Mesenchymal stem cell (in vitro differentiated cells and primary cell): ENCODE measurements at regions not wholly inside any gene's neighbourhood (a gene's known extent, or its start where the extent isn't known, plus 50 kb on each side); places are given as distances from the start of the nearest gene placed in this dataset.

Experiments used
- DNase-seq: peaks from one replicate; pipeline ENCODE4 v3.0.0-alpha.2; 2013
- H2AFZ ChIP-seq: one replicate; pipeline ENCODE4 v1.6.1; 2013; ENCODE audit warnings: low read depth, mild to moderate bottlenecking, control low read depth, inconsistent platforms, low read length, moderate library complexity
- H2AK5ac ChIP-seq: 2 replicates; pipeline ENCODE4 v1.6.1; 2013; ENCODE audit warnings: low read length, moderate library complexity, mild to moderate bottlenecking, inconsistent platforms; ENCODE audit not compliant: severe bottlenecking
- H2BK120ac ChIP-seq: one replicate; pipeline ENCODE4 v1.6.1; 2013; ENCODE audit warnings: low read depth, mild to moderate bottlenecking, inconsistent platforms, low read length, moderate library complexity
- H2BK12ac ChIP-seq, 2 experiments: one replicate each; pipeline ENCODE4 v1.6.1; 2013; ENCODE audit warnings: inconsistent platforms in 2 of 2, low read length in 2 of 2, mild to moderate bottlenecking in 2 of 2, moderate library complexity in 2 of 2, control low read depth in 1 of 2
- H2BK15ac ChIP-seq: one replicate; pipeline ENCODE4 v1.6.1; 2013; ENCODE audit warnings: mild to moderate bottlenecking, low read depth, inconsistent platforms; ENCODE audit not compliant: poor library complexity, severe bottlenecking
- H2BK5ac ChIP-seq: 2 replicates; pipeline ENCODE4 v1.6.1; 2013; ENCODE audit warnings: low read depth, mild to moderate bottlenecking, low read length, control low read depth, inconsistent platforms; ENCODE audit not compliant: poor library complexity, severe bottlenecking
- H3K14ac ChIP-seq, 2 experiments: one replicate each; pipeline ENCODE4 v1.6.1; 2013; ENCODE audit warnings: inconsistent platforms in 2 of 2, low read length in 2 of 2, control low read depth in 1 of 2, mild to moderate bottlenecking in 1 of 2, moderate library complexity in 1 of 2
- H3K18ac ChIP-seq, 2 experiments: one replicate each; pipeline ENCODE4 v1.6.1; 2013; ENCODE audit warnings: inconsistent platforms in 2 of 2, low read length in 2 of 2, control low read depth in 1 of 2, low read depth in 1 of 2, mild to moderate bottlenecking in 1 of 2
- H3K23ac ChIP-seq, 2 experiments: one replicate each; pipeline ENCODE4 v1.6.1; 2013; ENCODE audit warnings: inconsistent platforms in 2 of 2, low read length in 2 of 2, mild to moderate bottlenecking in 2 of 2, moderate library complexity in 2 of 2, control low read depth in 1 of 2
- H3K27ac ChIP-seq: 2 replicates; pipeline ENCODE4 v1.5.1; 2013; ENCODE audit warnings: mild to moderate bottlenecking, moderate library complexity, low read length, control low read depth, inconsistent platforms; ENCODE audit not compliant: poor library complexity, severe bottlenecking
- H3K27me3 ChIP-seq, 2 experiments: 2 replicates each; pipeline versions ENCODE4 v1.6.1 to v1.7.0; 2013; ENCODE audit warnings: low read length in 2 of 2, mild to moderate bottlenecking in 2 of 2, moderate library complexity in 2 of 2, control low read depth in 1 of 2, inconsistent platforms in 1 of 2; ENCODE audit not compliant: control insufficient read depth in 1 of 2, insufficient read depth in 1 of 2
- H3K36me3 ChIP-seq, 2 experiments: 2 replicates each; pipeline versions ENCODE4 v1.6.1 to v1.7.0; 2013; ENCODE audit warnings: low read length in 2 of 2, control low read depth in 1 of 2, inconsistent platforms in 1 of 2, low read depth in 1 of 2, mild to moderate bottlenecking in 1 of 2; ENCODE audit not compliant: insufficient read depth in 2 of 2, control insufficient read depth in 1 of 2
- H3K4ac ChIP-seq, 2 experiments: one replicate each; pipeline ENCODE4 v1.6.1; 2013; ENCODE audit warnings: inconsistent platforms in 2 of 2, low read length in 2 of 2, mild to moderate bottlenecking in 2 of 2, moderate library complexity in 2 of 2, control low read depth in 1 of 2, low read depth in 1 of 2
- H3K4me1 ChIP-seq: 2 replicates; pipeline ENCODE4 v1.6.1; 2013; ENCODE audit warnings: low read depth, low read length, control low read depth; ENCODE audit not compliant: control insufficient read depth, insufficient read depth
- H3K4me2 ChIP-seq: 2 replicates; pipeline ENCODE4 v1.6.1; 2013; ENCODE audit warnings: low read length, mild to moderate bottlenecking, inconsistent platforms; ENCODE audit not compliant: poor library complexity, severe bottlenecking
- H3K4me3 ChIP-seq, 2 experiments: 2 replicates each; pipeline versions ENCODE4 v1.5.1 to v1.7.0; 2013; ENCODE audit warnings: low read length in 2 of 2, mild to moderate bottlenecking in 2 of 2, control low read depth in 1 of 2, low read depth in 1 of 2; ENCODE audit not compliant: insufficient read depth in 1 of 2
- H3K79me1 ChIP-seq: replicated peaks from 2 replicates; pipeline ENCODE4 v1.6.1; 2013; ENCODE audit warnings: mild to moderate bottlenecking, control low read depth, low read length, inconsistent platforms; ENCODE audit not compliant: poor library complexity, severe bottlenecking
- H3K9ac ChIP-seq: 2 replicates; pipeline ENCODE4 v1.7.0; 2013; ENCODE audit warnings: mild to moderate bottlenecking, low read length, moderate library complexity
- H3K9me3 ChIP-seq: 2 replicates; pipeline ENCODE4 v1.7.0; 2013; ENCODE audit warnings: mild to moderate bottlenecking, low read length; ENCODE audit not compliant: control insufficient read depth
- H4K8ac ChIP-seq: one replicate; pipeline ENCODE4 v1.6.1; 2013; ENCODE audit warnings: inconsistent platforms, mild to moderate bottlenecking, low read length, moderate library complexity
- H4K91ac ChIP-seq: one replicate; pipeline ENCODE4 v1.6.1; 2013; ENCODE audit warnings: mild to moderate bottlenecking, low read length, inconsistent platforms
- WGBS: methylation state at CpG from one replicate; pipeline ENCODE4 v1.1.7; 2013; ENCODE audit warnings: mixed read lengths; 5-methylcytosine and 5-hydroxymethylcytosine counted together

DNA sequence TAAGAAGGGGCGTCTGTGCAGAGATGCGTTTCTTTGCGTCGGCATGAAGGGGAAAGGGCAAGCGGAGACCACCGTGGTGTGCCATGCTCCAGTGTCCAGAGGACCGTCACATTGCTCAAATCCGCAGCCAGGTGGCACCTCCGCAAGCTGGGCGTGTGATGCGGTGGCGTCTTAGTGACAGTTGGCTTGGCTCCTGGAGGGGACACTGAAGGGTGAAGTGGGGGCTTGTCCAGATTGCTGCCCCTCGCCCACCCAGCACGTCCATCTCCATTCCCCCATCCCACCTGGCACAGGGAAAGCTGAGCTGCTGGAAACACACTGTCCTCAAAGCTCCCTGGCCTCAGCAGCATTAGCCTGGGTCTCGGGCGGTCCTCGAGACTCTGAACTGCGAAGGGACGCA, 135.3 kb downstream of the SOX1 start:
- no peak overlapping the region for H4K8ac ChIP-seq
- 91% methylated on average over 17 of the region's 19 CpGs for WGBS

DNA sequence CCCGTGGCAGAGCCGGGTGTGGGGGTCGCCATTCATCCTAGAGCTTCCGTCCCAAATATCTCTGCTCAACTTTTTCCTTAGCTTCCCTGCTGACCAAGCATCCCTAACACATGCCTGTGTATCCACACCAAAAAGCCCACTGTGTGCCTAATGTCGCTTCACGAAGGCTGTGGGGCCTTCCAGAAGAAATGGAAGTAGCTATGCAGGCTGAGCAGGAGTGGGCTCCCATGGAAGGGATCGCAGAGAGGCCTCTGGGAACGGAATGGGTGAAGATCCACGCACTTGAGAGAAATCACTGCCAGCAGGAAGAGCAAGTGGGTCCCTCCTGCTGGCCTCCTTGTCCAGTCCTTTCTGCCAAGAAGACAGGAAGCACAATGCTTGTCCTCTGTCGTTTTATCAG, 136.0 kb downstream of the SOX1 start:
- H2AK5ac ChIP-seq = no peak overlapping the region
- no peaks in the 10 kb centered on the region for H3K79me1 ChIP-seq
- no peak overlapping the region for H3K4ac ChIP-seq
- no peak overlapping the region for H2AFZ ChIP-seq
- H3K36me3 ChIP-seq = no peaks in the 10 kb centered on the region
- no peak overlapping the region for H2BK5ac ChIP-seq
- DNase-seq = no peak
- H3K23ac ChIP-seq = no peak overlapping the region
- no peaks in the 10 kb centered on the region for H3K9me3 ChIP-seq
- H3K9ac ChIP-seq = no peak overlapping the region
- no peak overlapping the region for H2BK120ac ChIP-seq
- no peak overlapping the region for H3K18ac ChIP-seq
- no peak overlapping the region for H4K91ac ChIP-seq
- no peak overlapping the region for H3K4me2 ChIP-seq
- no peak overlapping the region for H3K27ac ChIP-seq
- no peak overlapping the region for H2BK15ac ChIP-seq
- no peak overlapping the region for H3K14ac ChIP-seq
- peaks cover 13 to 28% of the 10 kb centered on the region in 2 experiments for H3K27me3 ChIP-seq
- no peak overlapping the region for H3K4me3 ChIP-seq
- H4K8ac ChIP-seq = no peak overlapping the region
- no peak overlapping the region for H2BK12ac ChIP-seq
- WGBS = 76% methylated on average over 9 of the region's 10 CpGs
- H3K4me1 ChIP-seq = no peaks in the 10 kb centered on the region

More for the DNA sequence above, 135.3 kb downstream of the SOX1 start:
- no peak overlapping the region for H3K23ac ChIP-seq
- no peak overlapping the region for H2BK15ac ChIP-seq
- H3K36me3 ChIP-seq = no peaks in the 10 kb centered on the region
- H3K18ac ChIP-seq = no peak overlapping the region
- no peak for DNase-seq
- no peak overlapping the region for H2BK5ac ChIP-seq
- H3K4ac ChIP-seq = no peak overlapping the region
- H2AK5ac ChIP-seq = no peak overlapping the region
- H3K4me2 ChIP-seq = no peak overlapping the region
- H3K9me3 ChIP-seq = no peaks in the 10 kb centered on the region
- no peak overlapping the region for H2BK12ac ChIP-seq
- H3K14ac ChIP-seq = no peak overlapping the region
- no peak overlapping the region for H2BK120ac ChIP-seq
- no peak overlapping the region for H2AFZ ChIP-seq
- no peak overlapping the region for H3K27ac ChIP-seq
- no peaks in the 10 kb centered on the region for H3K79me1 ChIP-seq
- no peak overlapping the region for H4K91ac ChIP-seq
- H3K4me1 ChIP-seq = no peaks in the 10 kb centered on the region
- H3K9ac ChIP-seq = no peak overlapping the region
- H3K27me3 ChIP-seq = peaks cover 13 to 27% of the 10 kb centered on the region in 2 experiments
- H3K4me3 ChIP-seq = no peak overlapping the region

DNA sequence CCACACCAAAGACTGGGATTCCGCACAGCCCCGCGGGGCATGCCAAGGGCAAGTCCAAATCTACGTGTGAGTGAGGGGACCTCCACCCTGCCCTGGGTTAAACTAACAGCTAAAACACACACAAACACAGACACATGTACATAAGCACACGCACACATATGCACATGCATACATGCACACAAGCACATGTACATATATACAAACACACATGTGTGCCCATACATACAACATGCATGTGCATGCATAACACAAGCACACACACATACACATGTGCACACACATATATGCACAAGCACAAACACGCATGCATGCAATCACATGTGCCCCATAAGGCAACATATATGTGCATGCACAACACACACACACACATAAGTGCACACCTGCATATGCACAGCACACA, 136.7 kb downstream of the SOX1 start:
- H4K8ac ChIP-seq = no peak overlapping the region
- H2BK5ac ChIP-seq = no peak overlapping the region
- H3K18ac ChIP-seq = no peak overlapping the region
- peaks cover 13 to 28% of the 10 kb centered on the region in 2 experiments for H3K27me3 ChIP-seq
- H2BK15ac ChIP-seq = no peak overlapping the region
- H2AK5ac ChIP-seq = no peak overlapping the region
- H3K4ac ChIP-seq = no peak overlapping the region
- H2BK12ac ChIP-seq = no peak overlapping the region
- no peaks in the 10 kb centered on the region for H3K4me1 ChIP-seq
- no peak for DNase-seq
- no peak overlapping the region for H4K91ac ChIP-seq
- no peak overlapping the region for H3K9ac ChIP-seq
- H3K14ac ChIP-seq = no peak overlapping the region
- H3K4me3 ChIP-seq = no peak overlapping the region
- no peak overlapping the region for H2AFZ ChIP-seq
- H3K27ac ChIP-seq = no peak overlapping the region
- no peaks in the 10 kb centered on the region for H3K79me1 ChIP-seq
- WGBS = 92% methylated on average over 6 of the region's 6 CpGs
- no peak overlapping the region for H3K4me2 ChIP-seq
- no peak overlapping the region for H2BK120ac ChIP-seq
- H3K23ac ChIP-seq = no peak overlapping the region
- no peaks in the 10 kb centered on the region for H3K9me3 ChIP-seq
- H3K36me3 ChIP-seq = no peaks in the 10 kb centered on the region

DNA sequence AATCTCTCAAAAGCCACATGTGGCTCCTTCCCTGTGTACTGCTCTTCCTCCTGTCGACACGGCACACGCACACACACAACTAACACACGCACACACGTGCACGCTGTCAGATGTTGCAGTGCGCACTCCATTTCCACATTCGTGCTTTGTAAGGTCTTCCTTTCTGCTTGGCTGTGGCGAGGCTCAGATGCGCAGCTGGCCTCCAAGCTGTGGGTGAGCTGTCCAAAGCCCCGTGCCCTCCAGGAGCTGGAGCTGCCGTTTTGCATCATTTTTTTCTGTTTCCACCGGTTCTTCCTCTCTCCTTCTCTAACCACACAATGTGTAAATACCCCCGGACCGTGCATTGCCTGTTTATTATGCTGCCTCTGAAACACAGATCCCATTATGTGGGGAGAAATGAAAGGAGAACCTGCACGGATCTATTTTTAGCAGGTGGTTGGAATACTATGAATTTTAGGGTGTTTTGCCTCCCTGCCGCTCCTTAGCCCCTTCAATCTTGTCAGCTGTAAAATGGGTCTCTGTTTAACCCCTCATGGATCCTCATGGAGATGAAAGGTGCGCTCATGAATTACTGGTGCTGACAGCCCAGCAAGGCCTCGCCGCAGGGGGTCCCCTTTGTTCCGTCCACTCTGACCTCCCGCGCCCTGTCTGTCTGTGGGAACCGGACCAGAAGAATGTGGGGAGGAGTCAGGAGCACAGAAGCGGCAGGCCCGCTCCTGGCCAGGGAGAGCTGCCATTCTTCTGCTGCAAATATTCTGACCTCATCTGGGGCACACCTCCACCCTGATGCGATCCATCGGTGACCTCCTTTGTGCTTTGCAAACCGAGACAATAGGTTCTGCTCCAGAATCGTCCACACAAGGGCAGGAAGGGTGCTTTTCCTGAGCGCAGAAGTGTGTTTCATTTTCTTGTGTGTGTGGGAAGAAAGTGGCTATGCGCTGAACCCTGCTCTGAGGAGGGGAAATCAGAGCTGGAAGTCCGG, 137.7 kb downstream of the SOX1 start:
- H3K27ac ChIP-seq = no peak overlapping the region
- H3K79me1 ChIP-seq = no peaks in the 10 kb centered on the region
- H4K8ac ChIP-seq = no peak overlapping the region
- no peak overlapping the region for H2AFZ ChIP-seq
- no peaks in the 10 kb centered on the region for H3K9me3 ChIP-seq
- H2AK5ac ChIP-seq = no peak overlapping the region
- H3K4me2 ChIP-seq = no peak overlapping the region
- no peak overlapping the region for H2BK12ac ChIP-seq
- H2BK5ac ChIP-seq = no peak overlapping the region
- H4K91ac ChIP-seq = no peak overlapping the region
- no peaks in the 10 kb centered on the region for H3K36me3 ChIP-seq
- no peak overlapping the region for H3K18ac ChIP-seq
- H3K27me3 ChIP-seq = peaks cover 13 to 28% of the 10 kb centered on the region in 2 experiments
- no peak overlapping the region for H3K9ac ChIP-seq
- H3K14ac ChIP-seq = no peak overlapping the region
- WGBS = 39% methylated on average over 32 of the region's 33 CpGs
- H3K4me3 ChIP-seq = no peak overlapping the region
- no peaks in the 10 kb centered on the region for H3K4me1 ChIP-seq
- no peak overlapping the region for H2BK15ac ChIP-seq
- H3K23ac ChIP-seq = no peak overlapping the region
- DNase-seq = no peak
- no peak overlapping the region for H3K4ac ChIP-seq
- H2BK120ac ChIP-seq = no peak overlapping the region
